ENCODE measurements at regions not wholly inside any gene's neighbourhood (a gene's known extent, or its start where the extent isn't known, plus 50 kb on each side); places are given as distances from the start of the nearest gene placed in this dataset.
A peak's percentile ranks its signal among the peaks of the same experiment; 100 is the strongest.

DNA sequence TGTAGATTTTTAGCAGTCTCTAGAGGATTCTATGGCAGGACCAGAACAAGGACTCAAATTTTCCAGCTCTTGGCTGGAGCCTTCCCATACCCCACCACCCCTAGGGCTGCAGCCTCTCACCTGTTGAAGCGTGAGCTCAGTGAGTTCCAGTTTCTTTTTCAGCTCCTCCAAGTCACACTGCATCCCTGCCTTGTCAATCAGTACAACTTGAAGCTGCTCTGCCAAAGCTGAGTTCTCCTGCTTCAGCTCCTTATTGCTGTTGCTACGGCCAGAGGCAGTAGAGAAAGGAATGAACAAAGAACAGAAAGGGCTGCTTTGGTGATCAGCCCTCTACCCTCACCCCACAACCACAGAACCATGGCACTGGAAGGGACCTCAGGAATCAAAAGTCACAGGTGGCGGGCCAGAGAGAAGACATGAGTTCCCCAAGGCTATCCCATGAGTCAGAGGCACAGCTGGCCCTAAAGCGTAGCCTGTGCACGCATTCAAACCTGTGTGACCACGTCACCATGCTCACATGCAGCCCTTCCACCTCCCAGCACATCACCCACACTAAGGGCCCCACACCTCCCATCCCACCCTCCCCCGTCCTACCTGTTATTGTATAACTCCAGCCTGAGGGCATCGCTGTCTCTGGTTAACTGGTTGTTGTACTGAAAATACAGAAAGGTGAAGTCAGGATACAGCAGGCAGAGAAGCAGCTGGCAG lies 83.3 kb upstream of the C2CD4B start:
- H3K9me3 ChIP-seq (replicated peaks; ENCODE audit: insufficient read depth, low read length): no peaks in the 10 kb centered on the region
- peak overlapping the region; percentile 67 for H3K27ac ChIP-seq (ENCODE audit: low read length)
- DNase-seq: peak; percentile 52
- H4K20me1 ChIP-seq (ENCODE audit: insufficient read depth, low read length): no peaks in the 10 kb centered on the region
- no peak for TF ChIP-seq EZH2 (optimal IDR thresholded peaks at IDR 0.05; ENCODE audit: low read depth, low read length)
- TF ChIP-seq EZH2phosphoT487 (IDR thresholded peaks at IDR 0.05; ENCODE audit: low read length): no peak
- TF ChIP-seq, protein P1, sequence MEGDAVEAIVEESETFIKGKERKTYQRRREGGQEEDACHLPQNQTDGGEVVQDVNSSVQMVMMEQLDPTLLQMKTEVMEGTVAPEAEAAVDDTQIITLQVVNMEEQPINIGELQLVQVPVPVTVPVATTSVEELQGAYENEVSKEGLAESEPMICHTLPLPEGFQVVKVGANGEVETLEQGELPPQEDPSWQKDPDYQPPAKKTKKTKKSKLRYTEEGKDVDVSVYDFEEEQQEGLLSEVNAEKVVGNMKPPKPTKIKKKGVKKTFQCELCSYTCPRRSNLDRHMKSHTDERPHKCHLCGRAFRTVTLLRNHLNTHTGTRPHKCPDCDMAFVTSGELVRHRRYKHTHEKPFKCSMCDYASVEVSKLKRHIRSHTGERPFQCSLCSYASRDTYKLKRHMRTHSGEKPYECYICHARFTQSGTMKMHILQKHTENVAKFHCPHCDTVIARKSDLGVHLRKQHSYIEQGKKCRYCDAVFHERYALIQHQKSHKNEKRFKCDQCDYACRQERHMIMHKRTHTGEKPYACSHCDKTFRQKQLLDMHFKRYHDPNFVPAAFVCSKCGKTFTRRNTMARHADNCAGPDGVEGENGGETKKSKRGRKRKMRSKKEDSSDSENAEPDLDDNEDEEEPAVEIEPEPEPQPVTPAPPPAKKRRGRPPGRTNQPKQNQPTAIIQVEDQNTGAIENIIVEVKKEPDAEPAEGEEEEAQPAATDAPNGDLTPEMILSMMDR (IDR thresholded peaks at IDR 0.05; ENCODE audit: low read length): no peak
- H3K9me2 ChIP-seq (replicated peaks; ENCODE audit: insufficient read depth, low read length): no peaks in the 10 kb centered on the region
- H3K4me2 ChIP-seq (ENCODE audit: low read depth, low read length): peak overlapping the region; percentile 34; the same call in 1 of the 2 replicates
- peak overlapping the region; percentile 64; the same call in 1 of the 2 replicates for H2AFZ ChIP-seq (ENCODE audit: low read length)
- H3F3A ChIP-seq (ENCODE audit: insufficient read depth, low read length): no peaks in the 10 kb centered on the region
- H3K4me1 ChIP-seq (ENCODE audit: low read length): no peaks in the 10 kb centered on the region; the same call in 1 of the 2 replicates
- peak overlapping the region; percentile 14; the same call in 1 of the 2 replicates for H3K4me3 ChIP-seq (ENCODE audit: low read length)
- peak overlapping the region; percentile 28; the same call in 1 of the 2 replicates for H3K9ac ChIP-seq (ENCODE audit: low read length)
- H3K36me3 ChIP-seq (replicated peaks; ENCODE audit: insufficient read depth, low read length): no peaks in the 10 kb centered on the region
- no peaks in the 10 kb centered on the region for H3K79me2 ChIP-seq (ENCODE audit: low read length)
- no peaks in the 10 kb centered on the region for H3K27me3 ChIP-seq (replicated peaks; ENCODE audit: insufficient read depth, low read length)

DNA sequence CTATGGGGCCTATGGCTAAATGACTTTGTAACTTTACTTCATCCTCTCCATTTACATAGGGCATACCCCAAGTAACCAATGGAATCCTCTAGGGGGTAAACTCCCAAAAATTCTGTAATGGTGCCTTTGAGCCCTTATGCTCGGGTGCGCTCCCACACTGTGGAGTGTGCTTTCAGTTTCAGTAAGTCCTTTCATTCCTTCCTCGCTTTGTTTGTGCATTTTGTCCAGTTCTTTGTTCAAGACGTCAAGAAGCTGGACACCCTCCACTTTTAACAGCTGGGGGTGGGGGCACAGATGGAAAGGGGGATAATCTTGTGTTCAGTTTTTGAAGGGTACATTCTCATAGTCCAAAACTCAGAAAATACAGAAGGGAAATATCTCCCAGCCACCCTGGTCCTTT lies 84.4 kb upstream of the C2CD4B start:
- H3K79me2 ChIP-seq (ENCODE audit: low read length): no peaks in the 10 kb centered on the region

DNA sequence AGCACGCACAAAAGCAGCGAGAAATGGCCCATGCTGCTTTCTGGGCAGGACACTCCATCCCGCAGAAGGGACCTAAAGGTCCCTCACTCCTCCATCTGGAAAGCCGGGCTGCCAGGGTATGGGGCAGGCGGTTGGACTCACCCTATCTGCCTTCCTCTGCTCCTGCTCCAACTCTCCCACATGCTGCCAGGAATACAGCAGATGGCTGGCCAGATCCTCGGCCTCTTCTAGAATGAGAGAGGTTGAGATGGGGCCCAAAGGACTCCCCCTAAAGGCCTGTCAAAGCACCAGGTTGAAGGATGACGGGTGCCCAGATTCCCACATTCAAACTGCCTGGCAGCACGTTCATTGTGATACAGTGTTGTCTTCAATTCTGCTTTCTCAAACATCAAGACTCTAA lies 85.1 kb upstream of the C2CD4B start:
- Histone ChIP-seq H3K4me2 (ENCODE audit: low read depth, low read length) (no peak overlapping the region), H3K27ac (ENCODE audit: low read length) (no peak overlapping the region), H2AFZ (ENCODE audit: low read length) (no peak overlapping the region), H3K9ac (ENCODE audit: low read length) (no peak overlapping the region), H3F3A (ENCODE audit: insufficient read depth, low read length) (no peaks in the 10 kb centered on the region), H3K79me2 (ENCODE audit: low read length) (no peaks in the 10 kb centered on the region), H3K36me3 (replicated peaks; ENCODE audit: insufficient read depth, low read length) (no peaks in the 10 kb centered on the region), H3K4me1 (ENCODE audit: low read length) (no peaks in the 10 kb centered on the region; the same call in 1 of the 2 replicates), H3K4me3 (ENCODE audit: low read length) (no peak overlapping the region), H4K20me1 (ENCODE audit: insufficient read depth, low read length) (no peaks in the 10 kb centered on the region), H3K27me3 (replicated peaks; ENCODE audit: insufficient read depth, low read length) (no peaks in the 10 kb centered on the region), H3K9me2 (replicated peaks; ENCODE audit: insufficient read depth, low read length) (no peaks in the 10 kb centered on the region), H3K9me3 (replicated peaks; ENCODE audit: insufficient read depth, low read length) (no peaks in the 10 kb centered on the region)
- DNase-seq: no peak
- TF ChIP-seq EZH2 (optimal IDR thresholded peaks at IDR 0.05; ENCODE audit: low read depth, low read length) (no peak), EZH2phosphoT487 (IDR thresholded peaks at IDR 0.05; ENCODE audit: low read length) (no peak)
- TF ChIP-seq, protein P1 (IDR thresholded peaks at IDR 0.05; ENCODE audit: low read length): no peak

More for the DNA sequence above, 84.4 kb upstream of the C2CD4B start:
- no peaks in the 10 kb centered on the region for H3K9me3 ChIP-seq (replicated peaks; ENCODE audit: insufficient read depth, low read length)
- no peak overlapping the region for H3K27ac ChIP-seq (ENCODE audit: low read length)
- H3K36me3 ChIP-seq (replicated peaks; ENCODE audit: insufficient read depth, low read length): no peaks in the 10 kb centered on the region
- no peaks in the 10 kb centered on the region for H3K27me3 ChIP-seq (replicated peaks; ENCODE audit: insufficient read depth, low read length)
- H3K4me3 ChIP-seq (ENCODE audit: low read length): no peak overlapping the region
- H3K9ac ChIP-seq (ENCODE audit: low read length): no peak overlapping the region
- H4K20me1 ChIP-seq (ENCODE audit: insufficient read depth, low read length): no peaks in the 10 kb centered on the region
- TF ChIP-seq, protein P1 (IDR thresholded peaks at IDR 0.05; ENCODE audit: low read length): no peak
- no peaks in the 10 kb centered on the region for H3K9me2 ChIP-seq (replicated peaks; ENCODE audit: insufficient read depth, low read length)
- DNase-seq: no peak
- no peak overlapping the region for H3K4me2 ChIP-seq (ENCODE audit: low read depth, low read length)
- no peaks in the 10 kb centered on the region; the same call in 1 of the 2 replicates for H3K4me1 ChIP-seq (ENCODE audit: low read length)
- H3F3A ChIP-seq (ENCODE audit: insufficient read depth, low read length): no peaks in the 10 kb centered on the region
- H2AFZ ChIP-seq (ENCODE audit: low read length): no peak overlapping the region

Data from MM.1S (cell line).